Bronchial epithelial cell (primary cell): ENCODE measurements at regions not wholly inside any gene's neighbourhood (a gene's known extent, or its start where the extent isn't known, plus 50 kb on each side); places are given as distances from the start of the nearest gene placed in this dataset.

ENCODE experiments used
- DNase-seq: peaks from one replicate; pipeline ENCODE4 v3.0.0-alpha.2; 2010; ENCODE audit warnings: low read depth
- FAIRE-seq: peaks from 2 replicates; lab custom pipeline; 2011; peaks lifted over from hg19 to GRCh38; lab: Jason Lieb, UNC
- H3K27me3 ChIP-seq: 2 replicates; pipeline ENCODE4 v1.5.1; 2011; ENCODE audit warnings: low read length; ENCODE audit not compliant: control insufficient read depth, insufficient read depth
- H3K36me3 ChIP-seq: 2 replicates; pipeline ENCODE4 v1.5.1; 2011; ENCODE audit warnings: low read length; ENCODE audit not compliant: control insufficient read depth, insufficient read depth
- H3K4me3 ChIP-seq: 2 replicates; pipeline ENCODE4 v1.5.1; 2011; ENCODE audit warnings: mild to moderate bottlenecking, low read depth, low read length, control low read depth
- CTCF ChIP-seq: IDR thresholded peaks from 2 replicates; pipeline ENCODE4 v1.5.1; 2011; ENCODE audit warnings: mild to moderate bottlenecking, moderate library complexity, low read length, control low read depth, inconsistent platforms; ENCODE audit not compliant: insufficient read depth, severe bottlenecking

GRCh38 chr3:154664714-154665113 is 234.7 kb upstream of the GPR149 start:
- FAIRE-seq (no peak), DNase-seq (no peak)
- Histone ChIP-seq H3K4me3 (no peak overlapping the region), H3K36me3 (no peaks in the 10 kb centered on the region), H3K27me3 (no peaks in the 10 kb centered on the region)
- TF ChIP-seq CTCF, result no peak

- DNase-seq (no peak), FAIRE-seq (peak; percentile 7)
- TF ChIP-seq CTCF, result no peak
- H3K36me3 ChIP-seq, result no peaks in the 10 kb centered on the region
- no peak overlapping the region for H3K4me3 ChIP-seq
- H3K27me3 ChIP-seq, result no peaks in the 10 kb centered on the region
These were observed 232.9 kb upstream of the GPR149 start for GRCh38 chr3:154662851-154663250.

- FAIRE-seq (no peak), DNase-seq (no peak)
- H3K4me3 ChIP-seq, result no peak overlapping the region
- TF ChIP-seq CTCF, result no peak
- H3K36me3 ChIP-seq, result no peaks in the 10 kb centered on the region
- no peaks in the 10 kb centered on the region for H3K27me3 ChIP-seq
These were observed 230.8 kb upstream of the GPR149 start for GRCh38 chr3:154660811-154661210.

- no peaks in the 10 kb centered on the region for H3K36me3 ChIP-seq
- no peaks in the 10 kb centered on the region for H3K27me3 ChIP-seq
- no peak overlapping the region for H3K4me3 ChIP-seq
- no peak for FAIRE-seq
- no peak for TF ChIP-seq CTCF
- no peak for DNase-seq
These were observed 228.0 kb upstream of the GPR149 start for GRCh38 chr3:154658000-154658399.

GRCh38 chr3:154657218-154657617 is 227.2 kb upstream of the GPR149 start:
- Histone ChIP-seq H3K36me3 (no peaks in the 10 kb centered on the region), H3K4me3 (no peak overlapping the region), H3K27me3 (no peaks in the 10 kb centered on the region)
- no peak for TF ChIP-seq CTCF
- no peak for FAIRE-seq
- DNase-seq, result no peak

- no peak for FAIRE-seq
- no peak for DNase-seq
- TF ChIP-seq CTCF, result no peak
- Histone ChIP-seq H3K27me3 (no peaks in the 10 kb centered on the region), H3K36me3 (no peaks in the 10 kb centered on the region), H3K4me3 (no peak overlapping the region)
These were observed 226.5 kb upstream of the GPR149 start for GRCh38 chr3:154656486-154656885.
